Activated CD8-positive, alpha-beta memory T cell treated with anti-CD3 and anti-CD28 coated beads, Interleukin-2, amount 50 U/mL, for 24 hours (primary cell): ENCODE measurements at regions not wholly inside any gene's neighbourhood (a gene's known extent, or its start where the extent isn't known, plus 50 kb on each side); places are given as distances from the start of the nearest gene placed in this dataset.
"Not testable (repeated sequence)": the region's sequence is repeated elsewhere in the genome, so short reads cannot be mapped to it uniquely, and the experiment has no call there.

Experiments
- DNase-seq: peaks from one replicate; pipeline ENCODE4 v3.0.0-alpha.2; 2020; ENCODE audit errors: extremely low read depth

DNA sequence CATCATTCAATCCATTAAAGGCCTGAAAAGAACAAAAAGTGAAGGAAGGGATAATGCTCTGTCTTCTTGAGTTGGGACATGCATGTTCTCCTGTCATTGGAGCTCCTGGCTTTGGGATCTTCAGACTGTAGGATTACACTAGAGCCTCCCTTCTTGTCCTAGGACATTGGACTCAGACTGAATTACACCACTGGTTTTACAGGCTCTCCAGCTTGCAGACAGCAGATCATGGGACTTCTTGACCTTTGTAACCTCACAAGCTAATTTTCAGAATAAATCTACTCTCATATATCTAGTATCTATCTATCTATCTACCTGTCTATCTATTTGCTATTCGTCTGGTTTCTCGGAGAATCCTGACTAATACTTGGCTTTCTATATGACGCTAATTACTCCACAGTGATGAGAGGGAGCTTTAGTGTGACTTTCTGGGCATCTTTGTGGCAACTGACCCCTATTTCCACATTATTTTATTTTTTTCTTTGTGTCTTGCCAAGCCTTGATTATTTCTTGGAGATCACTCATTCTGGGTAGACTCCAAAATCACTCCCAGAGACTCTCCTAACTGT, 151.9 kb upstream of the ZNF184 start:
- DNase-seq, result no peak

- DNase-seq, result no peak
Measured at GRCh38 chr6:27623103-27623502, 150.2 kb upstream of the ZNF184 start.

DNA sequence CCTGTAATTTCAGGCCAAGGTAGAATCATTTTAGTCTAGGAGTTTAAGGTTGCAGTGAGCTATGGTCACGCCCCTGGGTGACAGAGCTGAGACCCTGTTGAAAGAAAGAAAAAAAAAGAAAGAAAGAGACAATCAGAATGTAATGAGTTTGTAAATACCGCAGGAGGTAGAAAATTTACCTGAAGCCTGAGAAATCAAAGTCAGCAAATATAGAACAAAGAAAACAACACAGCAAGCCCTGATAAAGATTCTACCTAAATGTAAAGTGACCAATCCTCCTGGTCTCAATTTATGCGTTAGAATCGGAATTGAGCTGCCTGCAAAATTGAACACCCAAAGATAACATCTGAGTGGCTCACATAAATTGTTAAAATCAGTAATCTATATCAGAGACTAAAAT, 146.5 kb upstream of the ZNF184 start:
- DNase-seq, result no peak

DNA sequence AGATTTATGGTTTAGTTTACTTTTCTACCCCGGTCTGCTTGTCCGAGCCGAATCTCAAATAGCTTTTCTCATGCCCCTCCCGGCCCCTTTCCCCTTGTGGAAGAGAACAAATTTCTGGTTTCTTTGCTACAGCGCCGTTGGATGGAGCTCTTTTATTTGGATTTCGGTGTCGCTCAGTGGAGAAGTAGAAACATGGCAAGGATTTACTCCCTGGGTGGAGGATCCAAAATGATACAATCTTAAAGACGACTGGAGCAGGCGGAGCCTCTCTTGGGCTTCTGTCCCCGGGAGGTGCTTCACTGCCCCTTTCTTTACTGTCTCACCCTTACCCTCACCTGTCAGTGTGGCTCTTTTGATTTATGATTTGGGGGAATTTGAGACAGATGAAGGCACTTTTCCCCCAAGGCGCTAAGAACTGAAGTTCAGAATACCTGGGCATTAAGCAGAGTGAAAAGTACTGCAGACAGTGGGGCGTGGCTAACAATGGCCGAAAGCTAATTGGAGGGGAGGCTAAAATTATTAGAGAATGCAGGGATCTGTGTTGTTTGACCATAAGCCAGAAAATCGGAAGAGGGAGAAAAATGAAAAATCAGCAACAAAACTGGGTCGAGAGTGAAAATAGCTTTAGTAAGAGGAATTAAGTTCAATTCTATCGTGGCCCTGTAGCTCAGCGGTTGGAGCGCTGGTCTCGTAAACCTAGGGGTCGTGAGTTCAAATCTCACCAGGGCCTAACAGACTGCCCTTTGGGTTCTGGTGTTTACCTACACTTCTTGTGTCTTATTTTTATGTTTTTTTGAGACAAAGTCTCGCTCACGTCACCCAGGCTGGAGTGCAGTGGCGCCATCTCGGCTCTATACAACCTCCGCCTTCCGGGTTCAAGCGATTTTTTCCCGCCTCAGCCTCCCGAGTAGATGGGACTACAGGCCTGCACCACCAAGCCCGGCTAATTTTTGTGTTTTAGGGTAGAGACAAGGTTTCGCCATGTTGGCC, 145.1 kb upstream of the ZNF184 start:
- DNase-seq, result no peak

DNA sequence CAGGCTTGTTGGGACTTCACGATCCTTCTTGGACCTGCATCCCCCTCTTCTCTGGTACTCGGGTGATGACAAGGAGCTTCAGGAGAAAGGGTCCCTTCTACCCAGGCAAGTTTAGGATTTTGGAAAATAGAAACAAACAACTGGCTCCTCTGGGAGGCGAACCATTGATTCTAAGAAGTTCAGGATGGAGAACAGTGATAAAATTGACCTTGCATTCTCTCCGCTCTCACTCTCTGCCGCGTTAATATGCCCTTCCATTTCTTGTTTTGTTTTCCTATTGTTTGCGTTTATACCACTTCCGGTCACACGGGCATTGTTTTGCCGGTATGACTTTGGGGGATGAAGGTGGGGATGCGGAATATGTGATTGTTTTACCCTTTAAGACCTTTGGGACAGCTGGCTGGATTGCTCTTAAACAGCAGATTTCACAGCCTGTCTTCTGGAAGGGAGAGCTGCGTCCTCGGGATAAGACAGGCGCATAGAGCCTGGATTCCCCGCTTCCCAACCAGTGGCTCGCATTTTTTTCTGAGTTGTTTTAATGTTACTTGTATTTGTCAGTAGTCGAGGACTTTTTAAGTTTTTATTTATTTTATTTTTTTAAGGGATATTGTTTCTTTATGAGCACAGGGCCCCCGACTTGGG, 144.3 kb upstream of the ZNF184 start:
- no peak for DNase-seq

DNA sequence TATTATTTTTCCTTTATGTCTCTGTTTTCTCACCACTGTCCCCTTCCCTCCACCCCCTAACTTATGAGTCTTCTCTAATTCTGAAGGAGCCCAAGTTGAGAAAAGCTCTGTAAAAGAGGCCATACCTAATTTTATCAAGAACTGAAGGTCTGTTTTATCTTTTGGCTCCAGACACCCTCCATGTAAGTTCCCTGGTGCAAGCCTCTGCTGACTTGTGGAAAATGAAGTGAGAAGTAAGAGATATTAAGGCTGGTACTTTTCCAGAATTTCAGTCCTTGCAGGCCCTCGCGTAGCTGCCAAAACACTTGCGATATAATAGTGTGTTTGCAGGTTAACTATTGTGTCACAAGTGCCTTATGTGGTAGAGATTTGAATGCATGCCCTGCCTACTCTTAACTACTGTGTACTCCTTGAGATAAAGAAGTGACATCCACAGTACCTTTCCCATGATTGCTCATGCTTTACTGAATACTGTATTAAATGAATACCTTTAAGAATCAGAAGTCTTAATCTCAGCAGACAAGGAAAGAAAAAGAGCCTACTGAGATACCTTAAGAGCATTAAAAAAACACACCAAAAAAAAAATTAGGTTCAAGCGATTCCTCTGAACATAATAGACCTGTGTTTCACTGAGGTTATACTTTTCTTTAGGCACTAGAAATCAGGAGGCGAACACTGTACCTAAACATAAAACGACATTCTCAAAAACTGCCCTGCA, 143.6 kb upstream of the ZNF184 start:
- no peak for DNase-seq

DNA sequence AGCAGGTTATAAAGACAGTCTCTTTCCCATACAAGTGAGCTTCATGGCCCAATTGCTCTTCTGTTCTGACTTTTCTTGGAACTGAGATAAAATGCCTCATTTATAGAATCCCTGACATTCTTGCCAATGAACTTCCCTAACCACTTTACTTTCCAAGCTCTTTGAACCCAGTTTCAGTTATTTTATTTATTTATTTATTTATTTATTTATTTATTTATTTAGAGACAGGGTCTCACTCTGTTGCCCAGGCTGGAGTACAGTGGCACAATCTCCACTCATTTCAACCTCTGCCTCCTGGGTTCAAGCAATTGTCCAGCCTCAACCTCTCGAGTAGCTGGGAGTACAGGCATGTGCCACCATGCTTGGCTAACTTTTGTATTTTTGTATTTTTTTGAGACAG, 138.5 kb upstream of the ZNF184 start:
- no peak for DNase-seq

DNA sequence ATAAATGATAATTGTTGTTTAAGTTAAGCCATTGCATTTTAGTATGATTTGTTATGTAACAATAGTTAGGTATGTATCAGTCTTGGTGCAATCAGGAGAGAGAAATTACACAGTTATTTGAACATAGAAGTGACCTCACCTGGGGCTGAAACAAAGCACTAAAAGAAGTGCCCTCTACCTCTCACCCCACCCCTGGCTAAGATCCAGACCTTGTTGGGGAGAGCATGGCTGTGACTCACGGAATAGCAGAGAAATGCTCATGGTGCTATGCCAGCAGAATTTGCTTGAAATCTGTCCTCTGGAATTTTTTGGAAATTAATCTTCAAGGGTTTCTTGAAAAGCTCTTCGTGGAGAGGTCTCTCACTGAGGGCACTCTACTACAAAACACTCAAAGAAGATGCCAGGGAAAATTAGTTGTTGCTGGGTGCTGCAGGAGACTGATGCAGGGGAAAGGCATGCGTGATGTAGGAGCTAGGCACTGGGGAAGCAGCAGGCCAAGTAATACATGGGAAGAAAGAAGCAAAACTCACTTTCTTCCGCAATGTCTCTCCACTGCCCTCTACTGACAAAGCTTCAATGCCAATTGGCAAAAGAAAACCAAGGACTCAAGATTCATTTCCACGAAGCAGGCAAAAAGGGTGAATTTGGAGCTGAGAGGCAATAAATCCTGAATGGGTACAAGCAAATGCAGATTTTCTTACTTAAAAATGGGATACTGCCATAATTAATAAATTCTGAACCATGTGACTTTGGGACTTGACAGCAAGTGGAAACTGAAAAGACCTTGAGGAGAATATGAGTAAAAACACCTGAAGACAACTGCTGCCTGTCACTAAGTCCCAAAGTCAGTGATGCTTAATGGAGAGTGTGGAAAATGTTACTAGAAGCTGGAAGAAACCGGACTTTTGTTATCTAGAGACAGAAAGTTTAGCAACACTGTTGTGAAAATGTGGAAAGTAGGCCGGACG, 136.3 kb upstream of the ZNF184 start:
- no peak for DNase-seq

- DNase-seq, result no peak
Measured at GRCh38 chr6:27605401-27606342, 132.8 kb upstream of the ZNF184 start.

- DNase-seq, result no peak
Measured at GRCh38 chr6:27604986-27605385, 132.1 kb upstream of the ZNF184 start.

DNA sequence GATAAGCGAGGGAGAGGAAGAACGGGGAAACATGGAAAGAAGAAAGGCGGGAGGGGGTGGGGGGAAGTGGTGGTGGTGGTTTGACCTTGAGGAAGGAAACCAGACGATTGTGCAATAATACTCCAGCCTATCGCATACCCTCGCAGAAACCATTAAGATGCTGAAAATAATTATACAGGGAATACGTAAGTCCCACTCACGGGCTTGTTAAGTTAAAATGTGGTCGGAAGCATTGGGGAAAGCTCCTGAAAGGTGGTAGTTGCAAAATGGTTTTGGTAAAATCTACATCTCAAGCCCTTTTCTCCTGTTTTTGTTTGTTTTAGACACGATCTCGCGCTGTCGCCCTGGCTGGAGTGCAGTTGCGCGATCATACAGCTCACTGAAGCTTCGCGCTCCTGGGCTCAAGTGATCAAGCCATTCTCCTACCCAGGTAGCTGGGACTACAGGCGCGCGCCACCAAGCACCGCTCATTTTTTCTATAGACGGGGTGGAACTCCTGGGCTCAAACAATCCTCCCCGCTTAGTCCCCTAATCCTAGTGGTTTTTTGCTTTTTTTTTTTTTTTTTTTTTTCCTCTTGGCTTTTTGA, 128.9 kb upstream of the ZNF184 start:
- DNase-seq, result no peak

DNA sequence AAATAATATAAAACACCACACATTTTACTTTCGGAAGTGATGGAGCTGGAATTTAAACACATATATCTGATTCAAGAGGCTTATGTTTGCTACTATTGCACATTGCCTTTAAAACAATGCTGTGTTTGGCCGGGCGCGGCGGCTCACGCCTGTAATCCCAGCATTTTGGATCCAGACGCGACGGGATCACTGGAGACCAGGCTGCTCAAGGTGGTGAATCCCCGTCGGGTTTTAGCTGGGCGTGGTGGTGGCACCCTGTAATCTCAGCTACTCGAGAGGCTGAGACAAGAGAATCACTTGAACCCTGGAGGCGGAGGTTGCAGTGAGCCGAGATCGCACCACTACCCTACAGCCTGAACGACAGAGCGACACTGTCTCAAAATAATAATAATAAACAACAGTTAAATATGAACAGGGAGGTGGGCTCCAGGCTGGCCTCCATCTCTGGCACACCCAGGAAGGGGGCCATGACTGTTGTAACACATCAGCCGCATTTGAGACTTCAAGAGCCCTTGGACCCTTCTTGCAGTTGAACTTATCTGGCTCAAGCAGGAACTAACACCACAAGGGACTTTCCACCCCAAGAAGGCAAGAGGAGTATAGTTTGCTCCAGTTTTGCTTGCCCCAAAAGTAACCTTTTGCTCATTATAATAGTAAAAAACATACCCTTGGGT, 127.1 kb upstream of the ZNF184 start:
- DNase-seq, result no peak

DNA sequence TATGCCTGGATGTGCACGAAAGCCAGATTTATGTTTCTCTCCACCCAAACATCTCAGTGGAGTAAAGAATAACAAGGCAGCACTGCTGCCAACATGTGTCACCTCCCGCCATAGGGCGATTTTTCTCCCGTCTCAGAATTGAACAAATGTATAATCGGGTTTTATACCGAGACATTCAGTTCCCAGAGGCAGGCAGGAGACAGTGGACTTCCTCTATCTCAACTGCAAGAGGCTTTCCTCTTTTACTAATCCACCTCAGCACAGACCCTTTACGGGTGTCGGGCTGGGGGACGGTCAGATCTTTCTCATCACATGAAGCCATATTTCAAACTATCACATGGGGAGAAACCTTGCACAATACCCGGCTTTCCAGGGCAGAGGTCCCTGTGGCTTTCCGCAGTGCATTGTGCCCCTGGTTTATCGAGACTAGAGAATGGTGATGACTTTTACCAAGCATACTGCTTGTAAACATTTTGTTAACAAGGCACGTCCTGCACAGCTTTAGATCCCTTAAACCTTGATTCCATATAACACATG, 124.2 kb upstream of the ZNF184 start:
- DNase-seq, result not testable (repeated sequence)

- DNase-seq, result no peak
Measured at GRCh38 chr6:27593861-27594260, 121.0 kb upstream of the ZNF184 start.

DNA sequence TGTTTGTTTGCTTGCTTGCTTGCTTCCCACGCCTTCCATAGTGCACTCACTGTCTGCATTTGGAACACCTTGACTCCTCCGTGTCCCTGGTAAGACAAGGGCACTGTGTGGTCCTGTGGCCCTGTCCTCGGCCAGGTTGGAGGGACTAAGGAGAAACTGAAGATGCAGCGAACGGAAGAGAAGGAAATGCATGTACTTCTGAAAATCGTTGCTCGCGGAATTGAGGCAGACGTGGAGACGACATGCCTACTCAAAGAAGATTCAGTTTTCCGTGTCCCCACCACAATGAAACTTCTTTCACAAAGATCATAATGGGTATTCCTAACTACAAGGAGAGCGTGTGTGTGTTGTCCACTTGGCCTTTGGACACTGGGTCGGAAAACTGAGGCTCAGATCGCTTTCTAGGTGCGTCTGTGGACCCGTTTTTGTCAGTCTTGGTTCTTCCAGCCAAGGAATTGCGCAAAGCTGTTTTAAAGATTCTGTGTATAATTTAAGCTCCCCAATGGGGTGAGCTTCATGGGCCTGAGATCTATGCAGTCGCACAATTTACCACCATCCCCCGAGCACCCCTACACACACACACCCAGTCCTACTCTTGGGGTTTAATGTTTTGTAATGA, 120.4 kb upstream of the ZNF184 start:
- no peak for DNase-seq

DNA sequence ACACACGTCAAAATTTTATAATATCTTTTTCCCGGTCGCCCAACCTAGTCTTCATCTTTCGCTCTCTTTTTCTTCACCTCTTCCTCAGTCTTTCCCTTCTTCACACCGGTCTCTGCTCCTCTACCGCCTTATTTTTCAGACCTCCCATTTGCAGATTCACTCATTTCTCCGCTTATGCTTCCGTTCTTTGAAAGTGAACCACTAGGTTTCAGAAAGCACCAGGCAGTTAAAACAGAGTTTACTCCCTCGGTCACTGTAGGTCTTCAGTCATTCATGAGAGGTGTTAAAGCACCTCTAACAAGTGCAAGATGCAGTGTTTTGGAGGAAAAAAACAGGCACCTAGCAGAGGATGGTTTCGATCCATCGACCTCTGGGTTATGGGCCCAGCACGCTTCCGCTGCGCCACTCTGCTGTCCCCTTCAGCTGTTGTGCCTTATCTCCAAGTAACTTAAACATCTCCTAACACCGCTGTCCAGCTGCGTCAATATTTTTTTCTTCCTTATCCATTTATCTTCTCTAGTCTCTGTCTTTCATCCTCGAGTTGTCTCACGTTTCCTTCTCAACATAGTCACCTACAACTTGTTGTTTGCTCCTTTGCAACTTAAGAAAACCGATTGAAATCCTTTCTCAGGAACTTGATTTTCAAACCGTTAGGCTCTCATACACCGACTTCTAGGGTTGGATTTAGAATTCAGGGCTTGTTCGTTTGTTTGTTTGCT, 119.7 kb upstream of the ZNF184 start:
- peak; percentile 20 for DNase-seq

- DNase-seq, result no peak
Measured at GRCh38 chr6:27591699-27592480, 119.0 kb upstream of the ZNF184 start.
